HEK293T (cell line): ENCODE measurements at regions not wholly inside any gene's neighbourhood (a gene's known extent, or its start where the extent isn't known, plus 50 kb on each side); places are given as distances from the start of the nearest gene placed in this dataset.

ENCODE experiments used
- CTCF ChIA-PET: fragments of 350-600 bp; formaldehyde crosslinking; extraction: SDS; loops from one replicate; lab custom pipeline; 2021; ENCODE audit warnings: antibody characterized with exemption, inconsistent platforms; lab: Yijun Ruan, JAX
- POLR2A ChIA-PET: fragments of 350-600 bp; formaldehyde crosslinking; extraction: SDS; loops from one replicate; lab custom pipeline; 2020; ENCODE audit warnings: antibody characterized with exemption, inconsistent platforms; lab: Yijun Ruan, JAX
- DNase-seq: peaks from one replicate; pipeline ENCODE4 v3.0.0; 2012; ENCODE audit warnings: mixed read lengths; ENCODE audit errors: extremely low spot score
- ARNT ChIP-seq: fragments of 450-650 bp; IDR thresholded peaks from 2 replicates; pipeline ENCODE4 v1.6.1; 2017; ENCODE audit warnings: mild to moderate bottlenecking
- BHLHE40 ChIP-seq: fragments of 450-650 bp; IDR thresholded peaks from 2 replicates; pipeline ENCODE4 v1.6.1; 2016; ENCODE audit warnings: mild to moderate bottlenecking, moderate library complexity, borderline replicate concordance
- CTBP1 ChIP-seq: fragments of 450-650 bp; IDR thresholded peaks from 2 replicates; pipeline ENCODE4 v1.6.1; 2016; ENCODE audit warnings: borderline replicate concordance
- ELF4 ChIP-seq: fragments of 450-650 bp; IDR thresholded peaks from 2 replicates; pipeline ENCODE4 v1.6.1; 2017; ENCODE audit warnings: antibody characterized with exemption
- FOXA1 ChIP-seq: fragments of 450-650 bp; IDR thresholded peaks from 2 replicates; pipeline ENCODE4 v1.6.1; 2016; ENCODE audit warnings: mild to moderate bottlenecking
- FOXK2 ChIP-seq: fragments of 450-650 bp; IDR thresholded peaks from 2 replicates; pipeline ENCODE4 v1.6.1; 2016; ENCODE audit warnings: mild to moderate bottlenecking
- FOXM1 ChIP-seq: fragments of 450-650 bp; IDR thresholded peaks from 2 replicates; pipeline ENCODE4 v1.6.1; 2017; ENCODE audit warnings: mild to moderate bottlenecking, borderline replicate concordance
- HDGF ChIP-seq: fragments of 450-650 bp; IDR thresholded peaks from 2 replicates; pipeline ENCODE4 v1.6.1; 2017; ENCODE audit warnings: antibody characterized with exemption, borderline replicate concordance
- L3MBTL2 ChIP-seq: fragments of 450-650 bp; conservative IDR thresholded peaks from 2 replicates; pipeline ENCODE4 v1.6.1; 2016; ENCODE audit warnings: mild to moderate bottlenecking
- LEF1 ChIP-seq: fragments of 450-650 bp; IDR thresholded peaks from 2 replicates; pipeline ENCODE4 v1.6.1; 2017; ENCODE audit warnings: mild to moderate bottlenecking, borderline replicate concordance
- NFRKB ChIP-seq: fragments of 450-650 bp; IDR thresholded peaks from 2 replicates; pipeline ENCODE4 v1.6.1; 2016; ENCODE audit warnings: mild to moderate bottlenecking, moderate library complexity
- SP1 ChIP-seq: fragments of 450-650 bp; IDR thresholded peaks from 2 replicates; pipeline ENCODE4 v1.6.1; 2017
- SUZ12 ChIP-seq: fragments of 450-650 bp; IDR thresholded peaks from 2 replicates; pipeline ENCODE4 v1.6.1; 2016; ENCODE audit warnings: mild to moderate bottlenecking
- TARDBP ChIP-seq: fragments of 450-650 bp; IDR thresholded peaks from 2 replicates; pipeline ENCODE4 v1.6.1; 2016
- ZNF384 ChIP-seq: fragments of 450-650 bp; IDR thresholded peaks from 2 replicates; pipeline ENCODE4 v1.6.1; 2016
- TF ChIP-seq, protein P1 (sequence below): fragments of 450-650 bp; IDR thresholded peaks from 2 replicates; pipeline ENCODE4 v1.6.1; 2016

- CTCF ChIA-PET: no interaction called here
- POLR2A ChIA-PET: no interaction called here
- TF ChIP-seq NFRKB: no peak
- TF ChIP-seq FOXK2: no peak
- no peak for TF ChIP-seq SP1
- no peak for TF ChIP-seq HDGF
- TF ChIP-seq L3MBTL2: no peak
- TF ChIP-seq ARNT: no peak
- DNase-seq: no peak
Observed at GRCh38 chr9:27747450-27747849, 174.2 kb upstream of the C9orf72 start.

GRCh38 chr9:27749838-27750237 lies 176.6 kb upstream of the C9orf72 start:
- DNase-seq: no peak
- ChIA-PET POLR2A (no interaction called here), CTCF (interaction anchor here (0.6 kb wide), 1 partner anchor 252 kb away, joined by 3 read pairs; no protein-coding TSS in a partner anchor)
- TF ChIP-seq NFRKB: no peak
- TF ChIP-seq FOXA1: no peak
- TF ChIP-seq ARNT: no peak
- TF ChIP-seq CTBP1: no peak
- no peak for TF ChIP-seq SUZ12
- no peak for TF ChIP-seq SP1
- no peak for TF ChIP-seq TARDBP
- no peak for TF ChIP-seq LEF1
- TF ChIP-seq HDGF: no peak
- TF ChIP-seq L3MBTL2: no peak
- no peak for TF ChIP-seq ELF4
- TF ChIP-seq BHLHE40: no peak

DNA sequence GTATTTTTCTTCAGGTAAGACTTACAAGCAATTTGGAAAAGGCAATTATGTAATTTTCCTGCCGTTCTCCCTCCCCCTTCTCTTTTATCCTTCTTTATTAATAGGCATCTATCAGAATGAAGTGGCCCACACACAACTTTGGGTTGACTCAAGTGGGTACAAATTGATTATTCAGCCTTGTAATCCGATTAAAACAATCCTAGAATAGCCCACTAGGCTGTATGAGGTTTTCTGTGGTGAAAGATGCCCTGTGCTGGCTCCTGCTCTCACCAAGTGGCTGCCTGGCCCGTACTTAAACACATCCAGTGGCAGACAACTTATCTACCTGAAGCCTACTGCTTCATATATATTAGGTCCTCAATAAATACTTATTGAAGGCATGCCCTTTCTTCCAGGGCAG lies 177.3 kb upstream of the C9orf72 start:
- TF ChIP-seq HDGF (no peak), ARNT (no peak)
- ChIA-PET CTCF (interaction anchor here (0.6 kb wide), 1 partner anchor 253 kb away, joined by 3 read pairs; no protein-coding TSS in a partner anchor), POLR2A (no interaction called here)
- DNase-seq: no peak

DNA sequence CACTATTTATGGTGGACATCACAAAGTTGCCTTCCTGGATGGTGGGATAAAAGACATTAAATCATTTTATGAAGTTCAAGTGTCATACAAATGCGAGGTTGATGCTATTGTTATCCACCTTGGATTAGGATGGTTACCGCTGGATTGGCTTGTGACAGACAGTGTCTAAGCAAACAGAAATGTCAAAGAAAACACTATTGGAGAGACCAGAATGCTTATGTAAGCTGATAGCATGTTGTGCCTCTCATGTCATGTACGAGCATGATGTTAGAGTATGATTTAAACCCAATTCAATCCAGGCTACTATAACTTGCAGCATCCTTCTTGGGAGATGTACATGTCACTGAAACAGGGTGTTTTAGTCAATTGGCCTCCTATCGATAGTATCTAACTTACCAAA lies 178.8 kb upstream of the C9orf72 start:
- CTCF ChIA-PET: no interaction called here
- TF ChIP-seq SUZ12: no peak
- TF ChIP-seq, protein P1, sequence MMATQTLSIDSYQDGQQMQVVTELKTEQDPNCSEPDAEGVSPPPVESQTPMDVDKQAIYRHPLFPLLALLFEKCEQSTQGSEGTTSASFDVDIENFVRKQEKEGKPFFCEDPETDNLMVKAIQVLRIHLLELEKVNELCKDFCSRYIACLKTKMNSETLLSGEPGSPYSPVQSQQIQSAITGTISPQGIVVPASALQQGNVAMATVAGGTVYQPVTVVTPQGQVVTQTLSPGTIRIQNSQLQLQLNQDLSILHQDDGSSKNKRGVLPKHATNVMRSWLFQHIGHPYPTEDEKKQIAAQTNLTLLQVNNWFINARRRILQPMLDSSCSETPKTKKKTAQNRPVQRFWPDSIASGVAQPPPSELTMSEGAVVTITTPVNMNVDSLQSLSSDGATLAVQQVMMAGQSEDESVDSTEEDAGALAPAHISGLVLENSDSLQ: no peak
- TF ChIP-seq CTBP1: no peak
- no peak for TF ChIP-seq LEF1
- TF ChIP-seq FOXM1: no peak
- TF ChIP-seq FOXK2: no peak
- no peak for TF ChIP-seq ELF4
- no peak for TF ChIP-seq TARDBP
- no peak for TF ChIP-seq HDGF
- TF ChIP-seq ARNT: no peak
- TF ChIP-seq L3MBTL2: no peak
- TF ChIP-seq NFRKB: no peak
- no peak for TF ChIP-seq ZNF384
- no peak for TF ChIP-seq FOXA1
- no peak for TF ChIP-seq SP1
- no peak for DNase-seq
- POLR2A ChIA-PET: no interaction called here

DNA sequence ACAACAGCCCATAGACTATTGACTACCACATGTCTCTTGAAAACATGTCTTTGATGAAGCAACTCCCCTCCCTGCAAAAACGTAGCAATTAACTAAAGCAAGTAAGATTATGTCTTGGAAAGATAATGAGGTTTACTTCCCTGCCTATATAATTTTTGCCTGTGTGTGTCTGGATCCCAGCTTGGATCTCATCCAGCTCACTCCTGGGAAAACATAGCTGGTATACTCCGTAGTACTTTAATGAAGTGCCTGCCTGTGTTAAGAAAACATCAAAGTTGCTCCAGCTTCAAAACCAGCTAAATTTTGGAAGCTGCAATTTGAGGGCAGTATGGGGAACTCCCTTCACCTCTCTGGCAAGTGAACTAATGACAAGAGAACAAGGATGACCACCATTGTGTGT lies 182.6 kb upstream of the C9orf72 start:
- no peak for DNase-seq
- CTCF ChIA-PET: no interaction called here
- POLR2A ChIA-PET: no interaction called here
- TF ChIP-seq L3MBTL2 (no peak), ZNF384 (no peak)

GRCh38 chr9:27756418-27756817 lies 183.1 kb upstream of the C9orf72 start:
- no peak for TF ChIP-seq SUZ12
- TF ChIP-seq LEF1: no peak
- no peak for TF ChIP-seq HDGF
- TF ChIP-seq TARDBP: no peak
- no peak for TF ChIP-seq NFRKB
- TF ChIP-seq, protein P1: no peak
- TF ChIP-seq FOXK2: no peak
- no peak for TF ChIP-seq ZNF384
- no peak for TF ChIP-seq BHLHE40
- TF ChIP-seq FOXM1: no peak
- TF ChIP-seq SP1: no peak
- TF ChIP-seq L3MBTL2: no peak
- no peak for TF ChIP-seq FOXA1
- TF ChIP-seq ELF4: no peak
- TF ChIP-seq ARNT: no peak
- no peak for DNase-seq
- ChIA-PET POLR2A (no interaction called here), CTCF (no interaction called here)

- ChIA-PET POLR2A (no interaction called here), CTCF (no interaction called here)
- no peak for DNase-seq
- TF ChIP-seq SUZ12: no peak
- TF ChIP-seq FOXK2: no peak
Observed at GRCh38 chr9:27763831-27764230, 190.6 kb upstream of the C9orf72 start.
